HTR-8/SVneo (cell line): ENCODE measurements at regions not wholly inside any gene's neighbourhood (a gene's known extent, or its start where the extent isn't known, plus 50 kb on each side); places are given as distances from the start of the nearest gene placed in this dataset.
A peak's percentile ranks its signal among the peaks of the same experiment; 100 is the strongest.
"Not testable (repeated sequence)": the region's sequence is repeated elsewhere in the genome, so short reads cannot be mapped to it uniquely, and the experiment has no call there.

Source experiments
- DNase-seq: peaks from one replicate; pipeline ENCODE4 v3.0.0; 2011; ENCODE audit warnings: low spot score, mixed read lengths; ENCODE audit not compliant: insufficient read length
- FAIRE-seq: peaks from 2 replicates; lab custom pipeline; 2011; peaks lifted over from hg19 to GRCh38; lab: Jason Lieb, UNC

DNA sequence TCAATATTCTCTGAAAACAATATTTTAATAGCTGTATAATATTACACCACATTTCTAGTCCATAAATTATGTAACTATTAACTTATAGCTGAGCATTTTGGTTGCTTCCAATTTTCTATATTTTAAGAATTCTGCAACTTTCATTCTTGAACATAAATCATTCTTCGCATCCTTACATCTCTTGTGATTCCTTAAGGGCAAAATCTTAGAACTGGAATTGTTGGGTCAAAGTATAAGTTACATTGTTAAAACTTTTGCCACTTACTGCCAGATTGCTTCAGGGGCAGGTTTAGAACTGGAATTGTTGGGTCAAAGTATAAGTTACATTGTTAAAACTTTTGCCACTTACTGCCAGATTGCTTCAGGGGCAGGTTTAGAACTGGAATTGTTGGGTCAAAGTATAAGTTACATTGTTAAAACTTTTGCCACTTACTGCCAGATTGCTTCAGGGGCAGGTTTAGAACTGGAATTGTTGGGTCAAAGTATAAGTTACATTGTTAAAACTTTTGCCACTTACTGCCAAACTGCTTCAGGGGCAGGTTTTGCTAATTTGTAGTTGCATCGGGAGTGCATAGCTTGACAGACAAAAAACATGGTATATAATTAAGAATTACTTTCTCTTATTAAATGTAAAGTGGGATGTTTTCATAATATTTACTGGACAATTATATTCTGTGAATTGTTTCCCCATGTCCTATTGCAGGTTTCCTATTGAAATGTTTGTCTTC is 179.9 kb upstream of the OR13F1 start:
- FAIRE-seq, DNase-seq: not testable (repeated sequence)

DNA sequence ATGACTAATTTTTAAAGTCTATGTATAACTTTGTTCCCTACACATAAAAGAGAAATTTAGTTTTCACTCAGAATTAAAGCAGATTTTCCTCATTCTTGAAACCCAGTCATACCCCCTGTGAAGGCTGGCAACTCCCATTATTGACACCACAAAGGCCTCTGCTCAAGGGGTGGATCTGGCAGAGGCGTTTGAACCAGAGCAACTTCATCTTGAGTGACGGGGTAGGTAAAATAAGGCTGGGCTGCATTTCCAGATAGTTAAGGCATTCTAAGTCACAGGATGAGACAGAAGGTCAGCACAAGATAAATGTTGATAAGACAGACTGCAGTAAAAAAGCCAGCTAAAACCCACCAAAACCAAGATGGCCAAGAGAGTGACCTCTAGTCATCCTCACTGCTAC is 177.2 kb upstream of the OR13F1 start:
- no peak for FAIRE-seq

DNA sequence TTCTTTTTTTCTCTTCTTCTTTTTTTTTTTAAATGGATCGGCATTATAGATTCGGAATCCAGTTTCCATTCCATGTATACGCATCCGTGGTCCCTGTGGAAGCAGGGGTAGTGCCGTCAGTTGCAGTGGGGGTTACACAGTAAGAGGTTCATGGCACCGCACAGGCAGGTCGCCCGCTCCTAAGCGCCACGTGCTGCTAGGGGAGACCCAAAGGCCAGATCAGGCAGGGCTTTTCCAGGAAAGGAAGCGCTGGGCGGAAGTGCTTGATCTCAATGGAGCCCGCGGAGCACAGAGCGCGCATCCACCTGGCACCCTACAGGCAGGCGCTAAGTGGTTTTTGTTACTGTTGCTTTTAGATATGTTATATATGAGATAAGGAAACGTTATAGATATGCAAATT is 174.8 kb upstream of the OR13F1 start:
- FAIRE-seq (no peak), DNase-seq (no peak)

More for the DNA sequence above, 177.2 kb upstream of the OR13F1 start:
- no peak for DNase-seq

DNA sequence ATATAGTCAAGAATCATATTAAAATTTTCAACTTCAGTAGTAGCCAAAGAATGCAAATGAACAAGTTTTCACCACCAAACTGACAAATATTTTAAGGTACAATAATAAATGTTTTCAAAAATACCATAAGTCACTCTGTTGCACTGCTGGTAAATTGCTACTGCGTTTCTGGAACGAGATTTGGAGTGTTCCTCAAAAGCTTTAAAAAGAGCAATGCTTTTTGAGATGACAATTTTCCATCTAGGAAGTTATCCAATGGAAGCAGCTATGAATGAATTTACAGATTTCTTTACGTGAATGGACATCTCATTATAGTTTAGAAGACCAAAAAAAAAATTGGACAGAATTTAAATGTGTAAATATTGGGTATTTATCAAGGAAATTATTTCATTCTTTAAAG is 173.2 kb upstream of the OR13F1 start:
- no peak for FAIRE-seq
- DNase-seq = no peak

DNA sequence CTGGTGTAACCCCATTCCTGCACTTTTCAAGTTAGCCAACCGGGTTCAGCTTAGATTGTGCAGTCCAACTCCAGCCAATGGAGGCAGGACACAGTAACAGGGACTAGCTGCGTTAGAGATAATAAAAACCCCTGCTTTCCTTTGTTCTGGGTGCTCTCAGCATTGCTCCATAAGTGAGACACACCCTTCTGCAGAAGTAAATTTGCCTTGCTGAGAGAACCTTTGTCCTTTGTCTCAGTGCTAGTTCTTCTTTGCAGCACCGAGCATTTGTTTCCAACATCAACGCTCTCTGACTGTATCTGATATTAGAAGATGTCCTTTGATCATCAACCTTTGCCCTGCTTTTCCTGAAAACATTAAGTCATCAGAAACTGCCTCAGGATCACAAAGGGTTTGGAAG is 169.5 kb upstream of the OR13F1 start:
- no peak for DNase-seq
- no peak for FAIRE-seq

DNA sequence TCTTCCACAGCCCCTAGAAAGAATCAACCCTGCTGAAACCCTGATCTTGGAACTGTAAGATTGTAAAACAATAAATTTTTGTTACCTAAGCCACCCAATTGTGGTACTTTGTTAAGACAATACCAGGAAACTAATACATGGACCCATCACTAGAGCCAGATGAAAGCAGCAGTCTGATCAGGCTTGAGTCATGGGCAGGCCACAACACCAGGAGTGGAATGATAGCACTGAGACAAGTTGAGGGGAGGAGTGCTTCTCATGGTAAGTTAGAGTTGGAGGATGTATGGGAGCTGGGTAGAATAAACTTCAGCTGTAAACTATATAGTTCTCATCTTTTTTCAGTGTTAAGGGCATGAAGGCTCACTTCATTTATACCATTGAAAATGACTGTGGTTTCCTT is 164.4 kb upstream of the OR13F1 start:
- DNase-seq (no peak), FAIRE-seq (no peak)

DNA sequence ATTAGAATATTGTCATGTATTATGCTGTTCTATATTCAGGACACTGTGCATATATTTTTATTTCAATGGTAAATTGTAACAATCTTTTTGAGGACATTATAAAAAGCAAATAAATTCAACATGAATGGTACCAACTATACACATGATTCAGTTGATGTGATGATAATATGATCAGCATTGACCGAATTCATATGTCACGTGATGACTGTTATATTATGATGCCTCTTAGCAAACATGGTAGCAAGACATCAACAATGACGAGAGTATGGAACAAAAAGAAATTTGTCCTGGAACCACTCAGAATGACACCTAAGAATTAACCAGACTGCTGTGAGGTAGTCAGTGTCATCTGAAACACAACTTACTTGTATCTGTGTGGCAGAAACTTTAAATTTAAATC is 161.5 kb upstream of the OR13F1 start:
- no peak for FAIRE-seq
- no peak for DNase-seq

DNA sequence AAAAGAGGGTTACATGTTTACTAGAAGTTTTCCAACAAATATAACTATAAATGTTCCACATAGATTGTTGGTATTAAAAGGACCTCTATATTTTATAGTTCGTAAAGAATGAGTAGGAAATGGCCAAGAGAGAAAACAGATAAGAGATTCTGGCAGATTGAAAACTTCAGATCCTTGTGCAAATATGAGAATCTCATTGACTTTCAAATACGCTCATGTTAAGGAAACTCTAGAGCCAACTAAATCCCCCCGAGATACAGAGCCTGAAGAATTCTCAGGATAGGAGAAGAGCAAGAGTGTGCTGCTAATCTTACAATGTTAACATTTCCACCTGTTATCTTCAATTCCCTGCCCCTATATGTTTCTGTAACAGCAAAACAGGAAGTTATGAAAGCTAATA is 159.0 kb upstream of the OR13F1 start:
- FAIRE-seq (no peak), DNase-seq (no peak)

DNA sequence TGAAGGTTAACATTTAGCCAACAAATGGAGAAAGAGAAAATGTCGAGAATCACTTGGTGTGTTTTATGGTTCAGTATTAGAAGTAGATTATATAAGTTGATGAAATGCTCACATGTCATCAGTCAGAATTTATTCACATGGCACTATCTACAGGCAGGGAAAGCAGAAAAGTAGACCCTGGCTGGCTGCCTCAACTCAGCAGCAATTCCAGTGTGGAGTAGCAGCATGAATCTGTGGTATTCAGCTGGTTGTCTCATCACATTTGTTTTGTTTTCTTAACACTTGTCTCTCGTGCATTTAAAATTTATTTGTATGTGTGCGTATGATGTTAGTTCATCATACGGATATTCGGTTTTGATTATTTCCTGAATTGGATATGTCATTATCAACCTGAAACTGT is 153.5 kb upstream of the OR13F1 start:
- no peak for FAIRE-seq
- DNase-seq = no peak

DNA sequence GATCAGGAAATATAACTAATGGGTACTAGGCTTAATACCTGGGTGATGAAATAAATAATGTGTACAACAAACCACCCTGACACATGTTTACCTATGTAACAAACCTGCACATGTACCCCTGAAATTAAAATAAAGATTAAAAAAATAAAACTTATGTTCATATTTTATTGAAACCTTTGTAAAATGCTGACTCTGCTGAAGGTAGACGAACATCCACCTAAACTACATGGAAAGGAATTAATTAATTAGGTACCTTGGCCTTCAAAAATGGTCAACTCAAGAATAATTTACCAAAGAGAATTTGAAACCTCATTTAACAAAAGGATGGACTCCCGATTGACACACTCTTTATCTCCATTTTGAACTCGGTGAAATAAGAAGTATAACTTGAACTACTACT is 152.3 kb upstream of the OR13F1 start:
- DNase-seq = no peak
- no peak for FAIRE-seq

DNA sequence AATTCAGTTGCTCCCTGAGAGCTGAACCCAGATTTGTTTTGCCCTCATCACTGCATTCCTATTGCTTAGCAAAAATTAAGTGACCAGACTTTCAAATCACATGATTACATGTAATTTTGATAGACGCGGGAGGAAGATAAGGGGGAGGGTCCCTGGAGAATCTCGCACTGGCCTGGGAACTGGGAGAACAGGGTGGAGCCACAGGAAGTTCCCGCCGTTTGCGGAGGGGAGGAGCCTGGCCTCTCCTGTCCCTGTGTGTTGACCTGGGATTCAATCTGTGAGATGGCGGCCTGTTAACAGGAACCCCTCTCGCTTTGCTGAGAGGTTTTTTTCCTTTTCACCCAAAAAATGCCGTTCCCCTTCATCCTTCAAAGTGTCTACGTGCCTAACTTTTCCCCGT is 142.9 kb upstream of the OR13F1 start:
- FAIRE-seq (no peak), DNase-seq (no peak)

DNA sequence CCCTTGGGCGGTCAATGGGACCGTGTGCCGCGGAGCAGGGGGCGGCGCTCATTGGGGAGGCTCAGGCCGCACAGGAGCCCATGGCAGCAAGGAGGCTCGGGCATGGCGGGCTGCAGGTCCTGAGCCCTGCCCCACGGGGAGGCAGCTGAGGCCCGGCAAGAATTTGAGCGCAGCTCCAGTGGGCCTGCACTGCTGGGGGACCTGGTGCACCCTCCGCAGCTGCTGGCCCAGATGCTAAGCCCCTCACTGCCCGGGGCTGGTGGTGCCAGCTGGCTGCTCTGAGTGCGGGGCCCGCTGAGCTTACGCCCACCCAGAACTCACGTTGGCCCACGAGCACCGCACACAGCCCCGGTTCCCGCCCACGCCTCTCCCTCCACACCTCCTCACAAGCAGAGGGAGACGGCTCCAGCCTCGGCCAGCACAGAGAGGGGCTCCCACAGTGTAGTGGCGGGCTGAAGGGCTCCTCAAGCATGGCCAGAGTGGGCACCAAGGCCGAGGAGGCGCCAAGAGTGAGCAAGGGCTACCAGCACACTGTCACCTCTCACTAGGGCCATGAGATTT is 141.1 kb upstream of the OR13F1 start:
- no peak for DNase-seq
- no peak for FAIRE-seq

DNA sequence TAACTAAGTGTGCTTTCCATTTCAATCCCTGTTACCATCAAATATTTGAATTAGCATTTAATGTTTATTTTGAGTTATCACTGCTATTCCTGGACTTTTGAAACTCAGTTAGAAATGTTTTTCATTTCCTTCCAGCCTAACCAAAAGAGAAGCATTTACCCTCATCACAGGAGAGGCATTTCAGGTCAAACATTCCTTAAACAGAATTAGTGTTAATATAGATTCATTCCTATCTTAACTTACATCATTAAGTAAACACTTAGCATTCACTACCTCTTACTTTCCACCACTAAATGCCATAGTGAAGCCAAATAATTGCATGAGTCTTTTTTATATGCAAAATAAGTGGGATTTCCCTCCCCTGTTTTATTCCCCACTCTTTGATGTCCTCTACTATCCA is 136.6 kb upstream of the OR13F1 start:
- no peak for FAIRE-seq
- no peak for DNase-seq

DNA sequence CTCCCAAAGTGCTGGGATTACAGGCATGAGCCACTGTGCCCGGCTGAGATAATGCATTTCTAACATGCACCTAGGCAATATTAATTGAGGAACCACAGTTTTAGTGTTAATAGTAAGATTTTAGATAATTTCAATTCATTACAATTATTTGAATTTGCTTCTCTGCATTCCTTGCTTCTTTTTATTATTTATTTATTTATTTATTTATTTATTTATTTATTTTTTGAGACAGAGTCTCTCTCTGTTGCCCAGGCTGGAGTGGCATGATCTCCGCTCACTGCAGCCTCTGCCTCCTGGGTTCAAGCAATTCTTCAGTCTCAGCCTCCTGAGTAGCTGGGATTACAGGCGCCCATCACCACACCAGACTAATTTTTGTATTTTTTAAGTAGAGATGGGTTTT is 135.7 kb upstream of the OR13F1 start:
- not testable (repeated sequence) for FAIRE-seq, DNase-seq

DNA sequence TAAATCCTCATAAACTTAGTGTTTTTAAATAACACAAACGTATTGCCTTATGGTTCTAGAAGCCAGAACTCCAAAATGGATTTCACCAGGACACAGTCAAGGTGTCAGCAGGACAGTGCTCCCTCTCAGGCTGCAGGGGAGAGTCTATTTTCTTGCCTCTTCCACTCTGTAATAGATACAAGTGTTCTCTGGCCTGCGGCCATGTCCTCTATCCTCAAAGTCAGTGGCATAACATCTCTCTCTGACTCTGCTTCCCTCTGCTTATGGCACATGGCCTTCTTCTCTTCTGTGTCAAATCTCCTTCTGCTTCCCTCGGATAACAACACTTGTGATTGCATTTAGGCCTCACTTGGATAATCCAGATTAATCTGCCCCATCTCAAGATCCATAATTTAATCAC is 129.4 kb upstream of the OR13F1 start:
- FAIRE-seq = no peak

DNA sequence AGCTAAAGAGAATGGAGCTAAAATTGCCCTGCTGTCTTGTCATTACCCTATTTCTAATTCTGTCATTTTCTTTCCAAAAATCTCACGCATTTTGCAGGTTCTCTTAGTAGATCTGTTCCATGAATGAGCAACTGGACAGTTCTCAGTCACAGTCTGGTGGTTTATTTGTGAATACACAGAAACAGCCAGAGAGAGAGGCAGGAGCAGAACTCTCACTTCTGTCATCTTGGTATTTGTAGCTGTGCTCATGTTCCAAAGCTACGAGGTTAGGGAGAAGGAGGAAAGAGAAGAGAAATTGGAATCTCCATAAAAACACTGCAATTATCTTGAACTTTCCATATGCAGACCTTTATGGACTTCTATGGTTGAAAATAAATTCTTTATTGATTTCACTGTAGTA is 118.0 kb upstream of the OR13F1 start:
- DNase-seq (no peak), FAIRE-seq (no peak)

More for the DNA sequence above, 129.4 kb upstream of the OR13F1 start:
- no peak for DNase-seq

DNA sequence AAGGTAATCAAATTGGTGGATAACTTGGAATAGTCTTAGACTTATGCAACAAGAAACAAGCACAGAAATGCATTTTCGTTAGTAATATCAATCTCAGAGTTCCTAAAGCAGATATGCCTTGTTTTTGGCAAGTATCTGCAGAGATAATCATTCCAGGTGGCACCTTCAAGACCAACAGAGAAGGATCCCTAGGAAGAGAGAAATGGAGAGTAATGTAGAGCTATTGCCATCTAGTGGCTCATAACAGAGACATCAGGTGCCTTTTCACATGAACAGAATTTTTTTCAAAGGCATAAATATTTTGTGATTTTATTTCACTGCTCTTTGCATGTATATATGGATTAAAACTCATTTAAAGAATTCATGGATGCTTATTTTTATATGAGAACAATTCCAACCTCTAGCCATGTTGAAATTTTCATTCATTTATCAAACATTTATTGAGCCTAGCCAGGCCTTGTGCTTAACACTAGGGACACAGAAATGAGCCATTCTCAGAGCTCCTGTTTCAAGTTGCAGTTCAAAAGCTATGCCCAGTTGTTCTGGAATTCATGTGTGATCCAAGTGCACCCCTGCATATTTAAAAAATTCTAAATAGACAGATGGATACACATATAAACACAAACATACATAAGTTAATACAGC is 117.5 kb upstream of the OR13F1 start:
- FAIRE-seq = no peak
- DNase-seq = peak; percentile 53

DNA sequence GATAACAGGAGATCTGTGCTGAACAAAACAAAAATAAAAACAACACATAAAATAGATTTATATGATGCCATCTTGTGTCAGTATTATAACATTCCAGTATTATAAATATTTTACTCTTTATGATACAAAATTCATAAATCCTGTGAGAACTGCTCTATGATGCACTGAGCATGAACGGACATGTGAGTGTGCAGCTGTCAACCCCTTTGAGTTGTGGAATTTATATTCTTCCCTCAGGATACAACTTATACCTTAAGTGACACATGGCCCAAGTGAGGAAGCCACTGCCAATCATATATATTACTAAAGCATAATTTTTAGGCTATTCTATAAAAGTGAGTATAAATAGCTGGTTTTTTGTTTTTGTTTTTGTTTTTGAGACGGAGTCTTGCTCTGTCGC is 116.0 kb upstream of the OR13F1 start:
- DNase-seq (no peak), FAIRE-seq (no peak)

DNA sequence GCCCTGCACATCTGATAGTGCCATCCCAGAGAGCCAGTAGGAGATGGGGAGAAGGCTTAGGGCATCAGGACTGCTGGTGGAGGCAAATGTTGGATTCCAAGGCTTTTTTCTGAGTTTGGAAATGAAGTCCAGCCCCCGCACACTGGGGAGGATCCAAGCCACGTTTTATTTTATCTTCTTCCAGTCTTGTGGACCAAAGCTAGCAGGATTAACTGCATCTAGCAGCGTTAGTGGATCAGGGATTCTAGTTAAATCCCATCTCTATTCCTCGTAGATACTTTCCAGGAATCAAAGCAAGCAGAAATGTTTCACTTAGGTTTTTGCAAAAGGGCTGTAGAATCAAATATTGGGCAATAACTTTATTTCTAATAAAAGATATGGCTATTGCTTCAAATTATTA is 114.7 kb upstream of the OR13F1 start:
- FAIRE-seq (no peak), DNase-seq (no peak)

DNA sequence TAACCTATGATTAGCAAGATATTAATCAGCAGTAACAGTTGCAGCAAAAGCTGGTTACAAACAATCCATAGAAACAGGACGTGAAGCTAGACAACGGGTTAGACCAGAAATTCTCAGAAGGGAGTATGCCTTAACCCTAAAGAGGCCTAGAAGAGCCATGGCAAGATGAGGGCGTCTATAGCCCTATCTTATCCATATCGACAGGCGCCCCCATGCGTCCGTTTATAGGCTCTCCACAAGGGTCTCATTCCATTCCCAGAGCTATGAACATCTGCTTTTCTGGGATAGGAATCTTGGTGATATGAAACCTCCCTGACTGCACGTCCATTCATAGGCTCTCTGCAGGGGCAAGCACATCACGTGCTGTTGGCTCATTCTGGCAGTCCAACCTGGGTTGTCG is 109.2 kb upstream of the OR13F1 start:
- not testable (repeated sequence) for FAIRE-seq, DNase-seq

DNA sequence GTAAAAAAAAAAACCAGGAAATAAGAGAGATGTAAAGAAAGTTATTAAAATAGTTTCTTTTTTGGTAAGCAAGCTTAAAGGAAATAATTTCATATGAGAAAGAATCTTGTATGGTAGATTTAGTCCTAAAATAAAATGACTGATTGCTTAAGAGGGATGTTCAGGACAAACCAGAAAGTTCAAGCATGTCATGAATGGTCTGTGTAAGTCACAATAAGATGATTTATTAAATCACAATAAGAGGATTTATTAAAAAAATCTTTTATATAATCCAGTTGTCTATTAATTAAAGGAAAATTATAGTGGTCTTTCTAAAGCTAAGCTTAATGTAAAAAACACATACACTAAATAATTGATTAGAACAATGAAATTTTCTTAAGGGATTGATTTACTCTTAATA is 91.8 kb upstream of the OR13F1 start:
- FAIRE-seq (no peak), DNase-seq (no peak)

DNA sequence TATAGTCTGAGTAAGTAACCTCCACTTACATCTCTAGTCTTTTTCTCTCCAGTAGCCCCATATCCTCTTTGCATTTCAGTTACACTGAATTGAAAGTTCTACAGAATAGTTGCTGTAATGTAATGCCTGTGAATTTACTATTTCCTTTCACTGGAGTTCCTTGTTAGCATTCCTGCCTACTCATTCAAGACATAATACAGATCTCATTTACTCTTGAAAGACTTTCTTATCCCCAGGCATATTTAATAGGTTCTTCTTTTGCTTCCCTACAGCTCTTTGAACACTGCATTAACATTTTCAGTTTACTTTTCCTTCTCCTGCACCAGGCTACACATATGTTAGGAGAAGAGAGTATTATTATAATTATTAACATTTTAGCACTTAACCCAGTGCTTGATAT is 87.6 kb upstream of the OR13F1 start:
- FAIRE-seq = no peak
- DNase-seq = no peak
